H1 (cell line): ENCODE measurements at regions not wholly inside any gene's neighbourhood (a gene's known extent, or its start where the extent isn't known, plus 50 kb on each side); places are given as distances from the start of the nearest gene placed in this dataset.
A peak's percentile ranks its signal among the peaks of the same experiment; 100 is the strongest.

Source experiments
- CHD2 ChIP-seq: IDR thresholded peaks from 2 replicates; pipeline ENCODE4 v1.6.1; 2012; ENCODE audit warnings: low read length, improper control_type of control experiment
- EP300 ChIP-seq, 2 experiments: IDR thresholded peaks; 1 replicate in 1 of 2; 2 replicates in 1 of 2; pipeline ENCODE4 v1.6.1; 2011 to 2012; ENCODE audit warnings: low read depth in 2 of 2, low read length in 2 of 2, mild to moderate bottlenecking in 2 of 2, borderline replicate concordance in 1 of 2, inconsistent platforms in 1 of 2, moderate library complexity in 1 of 2
- EZH2 ChIP-seq: fragments of 200-600 bp; sonication (generic); IDR thresholded peaks from 2 replicates; pipeline ENCODE4 v1.7.1; 2012; ENCODE audit warnings: low read depth, mild to moderate bottlenecking, moderate library complexity, low read length, inconsistent platforms; ENCODE audit not compliant: severe bottlenecking
- MAFK ChIP-seq: IDR thresholded peaks from 2 replicates; pipeline ENCODE4 v1.6.1; 2012; ENCODE audit warnings: low read depth, mild to moderate bottlenecking, improper control_type of control experiment, low read length
- POLR2A ChIP-seq, 2 experiments: IDR thresholded peaks; 1 replicate in 1 of 2; 2 replicates in 1 of 2; pipeline ENCODE4 v1.6.1; 2011; ENCODE audit warnings: low read depth in 2 of 2, low read length in 2 of 2, mild to moderate bottlenecking in 2 of 2; ENCODE audit errors: control extremely low read depth in 1 of 2
- POLR2AphosphoS5 ChIP-seq: IDR thresholded peaks from 2 replicates; pipeline ENCODE4 v1.6.1; 2011; ENCODE audit warnings: low read depth, low read length
- YY1 ChIP-seq: IDR thresholded peaks from 2 replicates; pipeline ENCODE4 v1.6.1; 2011; ENCODE audit warnings: low read depth, mild to moderate bottlenecking, low read length
- TF ChIP-seq, protein P1 (sequence below), 3 experiments: IDR thresholded peaks; 1 replicate in 2 of 3; 2 replicates in 1 of 3; pipeline versions ENCODE4 v1.5.1 to v1.6.1; 2011; ENCODE audit warnings: low read length in 3 of 3, mild to moderate bottlenecking in 3 of 3, inconsistent platforms in 2 of 3, low read depth in 1 of 3, moderate library complexity in 1 of 3; ENCODE audit not compliant: insufficient read depth in 1 of 3; ENCODE audit errors: control extremely low read depth in 1 of 3

DNA sequence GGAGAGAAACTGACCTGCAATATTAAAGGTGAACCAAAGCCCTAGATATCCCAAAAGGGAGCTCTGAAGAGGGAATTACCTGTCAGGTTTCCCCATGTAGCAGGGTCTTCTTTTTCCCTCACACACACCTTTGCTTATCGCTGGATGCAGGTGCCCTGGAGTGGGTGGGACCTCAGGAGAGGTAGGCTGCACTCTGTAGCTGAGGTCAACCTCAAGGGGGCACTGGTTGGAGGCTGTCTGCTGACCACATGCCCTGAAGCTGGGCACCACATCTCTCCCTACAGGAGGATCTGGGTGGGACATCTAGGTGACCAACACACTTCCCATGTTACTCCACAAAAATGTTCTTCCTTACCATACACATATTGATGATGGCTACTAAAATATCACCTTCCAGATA lies 298.7 kb upstream of the USP25 start:
- TF ChIP-seq, protein P1, sequence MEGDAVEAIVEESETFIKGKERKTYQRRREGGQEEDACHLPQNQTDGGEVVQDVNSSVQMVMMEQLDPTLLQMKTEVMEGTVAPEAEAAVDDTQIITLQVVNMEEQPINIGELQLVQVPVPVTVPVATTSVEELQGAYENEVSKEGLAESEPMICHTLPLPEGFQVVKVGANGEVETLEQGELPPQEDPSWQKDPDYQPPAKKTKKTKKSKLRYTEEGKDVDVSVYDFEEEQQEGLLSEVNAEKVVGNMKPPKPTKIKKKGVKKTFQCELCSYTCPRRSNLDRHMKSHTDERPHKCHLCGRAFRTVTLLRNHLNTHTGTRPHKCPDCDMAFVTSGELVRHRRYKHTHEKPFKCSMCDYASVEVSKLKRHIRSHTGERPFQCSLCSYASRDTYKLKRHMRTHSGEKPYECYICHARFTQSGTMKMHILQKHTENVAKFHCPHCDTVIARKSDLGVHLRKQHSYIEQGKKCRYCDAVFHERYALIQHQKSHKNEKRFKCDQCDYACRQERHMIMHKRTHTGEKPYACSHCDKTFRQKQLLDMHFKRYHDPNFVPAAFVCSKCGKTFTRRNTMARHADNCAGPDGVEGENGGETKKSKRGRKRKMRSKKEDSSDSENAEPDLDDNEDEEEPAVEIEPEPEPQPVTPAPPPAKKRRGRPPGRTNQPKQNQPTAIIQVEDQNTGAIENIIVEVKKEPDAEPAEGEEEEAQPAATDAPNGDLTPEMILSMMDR (IDR thresholded peaks at IDR 0.05; ENCODE audit: control extremely low read depth in 1 of 3, insufficient read depth in 1 of 3, low read depth in 1 of 3, low read length in 3 of 3), result peak; percentile 44 to 70 (median 49)
- TF ChIP-seq POLR2AphosphoS5 (no peak), CHD2 (no peak), POLR2A (IDR thresholded peaks at IDR 0.05; ENCODE audit: control extremely low read depth in 1 of 2, low read depth in 2 of 2, low read length in 2 of 2) (no peak), EP300 (IDR thresholded peaks at IDR 0.05; ENCODE audit: borderline replicate concordance in 1 of 2, low read depth in 2 of 2, low read length in 2 of 2) (no peak), EZH2 (no peak), YY1 (no peak), MAFK (no peak)
